22Rv1 (cell line): ENCODE measurements at regions not wholly inside any gene's neighbourhood (a gene's known extent, or its start where the extent isn't known, plus 50 kb on each side); places are given as distances from the start of the nearest gene placed in this dataset.

Experiments used
- ZFX ChIP-seq: fragments of 450-650 bp; IDR thresholded peaks from 2 replicates; pipeline ENCODE4 v1.6.1; 2017; ENCODE audit warnings: antibody characterized with exemption, borderline replicate concordance
- TF ChIP-seq, protein P1 (sequence below): fragments of 450-650 bp; IDR thresholded peaks from 2 replicates; pipeline ENCODE4 v1.5.1; 2017; ENCODE audit warnings: mild to moderate bottlenecking

DNA sequence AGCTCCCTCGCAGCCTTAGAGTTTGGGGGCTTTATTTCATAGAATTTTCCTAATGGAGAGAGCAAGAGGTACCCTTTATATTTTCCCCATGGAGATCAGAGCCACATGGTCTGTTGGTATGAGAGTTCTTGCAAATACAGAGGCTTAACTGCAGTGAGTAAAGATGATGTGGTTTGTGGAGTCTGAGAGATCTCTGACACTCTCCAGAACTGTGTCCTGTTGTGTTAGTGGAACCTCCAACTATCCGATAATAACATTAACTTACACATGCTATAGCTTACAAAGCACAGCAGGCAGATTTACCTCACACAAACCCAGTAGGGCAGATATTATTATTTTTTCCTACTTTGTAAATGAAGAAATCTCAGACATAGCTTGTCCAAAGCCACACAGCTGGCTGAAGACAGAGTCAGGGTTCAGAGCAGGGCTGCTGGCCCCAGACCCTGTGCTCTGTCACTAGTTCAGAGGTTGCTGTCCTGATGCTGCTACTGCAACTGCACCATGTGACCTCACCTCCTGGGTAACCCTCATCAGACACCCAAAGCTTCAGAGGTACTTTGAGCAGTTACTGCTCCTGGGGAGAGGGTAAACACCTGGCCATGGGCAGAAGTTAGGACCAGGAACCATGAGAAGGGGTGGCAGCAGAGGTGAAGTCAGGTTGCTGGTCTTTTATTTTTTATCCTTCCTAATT lies 384.8 kb upstream of the PROX1 start:
- TF ChIP-seq, protein P1, sequence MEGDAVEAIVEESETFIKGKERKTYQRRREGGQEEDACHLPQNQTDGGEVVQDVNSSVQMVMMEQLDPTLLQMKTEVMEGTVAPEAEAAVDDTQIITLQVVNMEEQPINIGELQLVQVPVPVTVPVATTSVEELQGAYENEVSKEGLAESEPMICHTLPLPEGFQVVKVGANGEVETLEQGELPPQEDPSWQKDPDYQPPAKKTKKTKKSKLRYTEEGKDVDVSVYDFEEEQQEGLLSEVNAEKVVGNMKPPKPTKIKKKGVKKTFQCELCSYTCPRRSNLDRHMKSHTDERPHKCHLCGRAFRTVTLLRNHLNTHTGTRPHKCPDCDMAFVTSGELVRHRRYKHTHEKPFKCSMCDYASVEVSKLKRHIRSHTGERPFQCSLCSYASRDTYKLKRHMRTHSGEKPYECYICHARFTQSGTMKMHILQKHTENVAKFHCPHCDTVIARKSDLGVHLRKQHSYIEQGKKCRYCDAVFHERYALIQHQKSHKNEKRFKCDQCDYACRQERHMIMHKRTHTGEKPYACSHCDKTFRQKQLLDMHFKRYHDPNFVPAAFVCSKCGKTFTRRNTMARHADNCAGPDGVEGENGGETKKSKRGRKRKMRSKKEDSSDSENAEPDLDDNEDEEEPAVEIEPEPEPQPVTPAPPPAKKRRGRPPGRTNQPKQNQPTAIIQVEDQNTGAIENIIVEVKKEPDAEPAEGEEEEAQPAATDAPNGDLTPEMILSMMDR: no peak
- TF ChIP-seq ZFX: no peak
